GM20000 (cell line): ENCODE measurements at regions not wholly inside any gene's neighbourhood (a gene's known extent, or its start where the extent isn't known, plus 50 kb on each side); places are given as distances from the start of the nearest gene placed in this dataset.

Source experiments
- DNase-seq: peaks from one replicate; pipeline ENCODE4 v3.0.0; 2012; ENCODE audit warnings: low spot score
- CTCF ChIP-seq: IDR thresholded peaks from 2 replicates; pipeline ENCODE4 v1.5.1; 2012; ENCODE audit warnings: mild to moderate bottlenecking, control low read depth; ENCODE audit errors: extremely low read depth, missing control alignments

- TF ChIP-seq CTCF: no peak
- DNase-seq: no peak
These were observed 567.4 kb downstream of the IQCM start for GRCh38 chr4:149248191-149248764.

GRCh38 chr4:149247164-149247563 is 568.5 kb downstream of the IQCM start:
- TF ChIP-seq CTCF: no peak
- no peak for DNase-seq

- no peak for TF ChIP-seq CTCF
- DNase-seq: no peak
These were observed 570.3 kb downstream of the IQCM start for GRCh38 chr4:149245333-149245732.

- no peak for DNase-seq
- TF ChIP-seq CTCF: no peak
These were observed 577.5 kb downstream of the IQCM start for GRCh38 chr4:149238097-149238496.

GRCh38 chr4:149234798-149235197 is 580.8 kb downstream of the IQCM start:
- no peak for TF ChIP-seq CTCF
- no peak for DNase-seq

- no peak for TF ChIP-seq CTCF
- DNase-seq: no peak
These were observed 592.0 kb downstream of the IQCM start for GRCh38 chr4:149223659-149224058.

- no peak for DNase-seq
- TF ChIP-seq CTCF: no peak
These were observed 597.0 kb downstream of the IQCM start for GRCh38 chr4:149218672-149219071.
